IPS-11a (cell line): ENCODE measurements at regions not wholly inside any gene's neighbourhood (a gene's known extent, or its start where the extent isn't known, plus 50 kb on each side); places are given as distances from the start of the nearest gene placed in this dataset.

Experiments
- H3K4me3 ChIP-seq: one replicate; pipeline ENCODE4 v1.5.1; 2013; ENCODE audit warnings: low read depth, low read length, control low read depth

DNA sequence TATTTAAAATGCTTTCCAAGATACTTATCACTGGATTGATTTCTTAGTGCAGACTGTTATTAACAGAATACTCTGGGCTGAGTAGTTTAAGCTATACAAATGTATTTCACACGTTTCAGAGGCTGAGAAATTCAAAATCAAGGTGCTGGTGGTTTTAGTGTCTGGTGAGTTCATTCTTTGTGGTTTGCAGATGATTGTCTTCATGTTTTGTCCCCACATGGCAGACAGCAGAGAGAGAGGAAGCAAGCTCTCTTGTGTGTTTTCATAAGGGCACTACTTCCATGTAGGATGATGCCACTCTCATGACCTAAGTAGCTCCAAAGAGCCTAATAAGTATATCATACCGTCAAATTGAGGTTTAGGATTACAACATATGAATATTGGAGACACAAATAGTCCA, 1348.9 kb upstream of the FLRT2 start:
- no peak overlapping the region for H3K4me3 ChIP-seq

DNA sequence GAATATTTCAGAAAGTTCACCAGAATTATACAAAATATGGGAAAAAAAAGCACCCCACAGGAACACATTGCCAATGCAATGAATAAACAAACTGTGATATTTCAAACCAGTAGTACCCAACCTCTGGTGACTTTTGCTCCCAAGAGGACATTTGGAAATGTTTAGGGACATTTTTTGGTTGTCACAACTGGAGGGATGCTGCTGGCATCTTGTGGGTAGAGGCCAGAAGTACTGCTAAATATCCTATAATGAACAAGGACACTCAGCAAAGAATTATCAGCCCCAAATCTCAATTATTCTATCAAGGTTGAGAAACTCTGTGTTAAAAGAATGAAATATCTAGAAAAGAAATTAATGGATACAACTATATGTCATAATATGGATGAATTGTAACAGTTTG, 1334.4 kb upstream of the FLRT2 start:
- no peak overlapping the region for H3K4me3 ChIP-seq

DNA sequence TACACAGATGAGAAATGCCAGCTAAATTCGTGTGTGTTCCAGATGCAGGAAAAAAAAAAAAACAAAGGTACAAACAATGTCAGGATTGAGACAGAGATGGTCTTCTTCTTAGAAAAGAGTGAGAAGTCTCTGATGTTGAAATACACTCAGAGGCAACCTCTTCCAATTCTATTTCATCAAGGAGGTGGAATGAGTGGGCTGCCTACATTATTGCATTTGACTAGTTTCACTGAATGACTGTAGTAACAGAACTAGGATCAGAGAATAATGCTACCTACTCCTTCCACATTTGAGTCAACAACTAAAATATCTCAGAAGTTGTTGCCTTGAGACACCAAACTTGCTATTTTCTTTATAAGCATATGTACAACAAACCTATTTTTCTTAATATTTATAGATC, 1332.2 kb upstream of the FLRT2 start:
- no peak overlapping the region for H3K4me3 ChIP-seq

DNA sequence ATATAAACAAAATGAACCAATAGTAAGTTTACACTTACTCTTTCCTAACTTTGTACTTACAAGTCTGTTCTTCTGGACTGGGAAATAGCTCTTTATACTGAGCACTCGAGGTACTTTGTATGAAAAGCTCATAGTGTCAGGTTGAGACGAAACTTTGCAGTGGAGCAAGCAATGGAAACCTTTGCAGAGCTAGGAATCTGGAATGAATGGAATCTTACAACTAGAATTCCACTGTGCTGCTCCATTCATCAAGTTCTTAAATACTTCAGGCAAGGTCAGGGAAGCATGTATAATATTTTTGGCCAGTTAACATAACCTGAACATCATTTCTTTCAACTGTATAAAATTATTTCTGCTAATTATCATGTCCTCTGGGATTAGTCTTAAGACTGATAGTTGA, 1327.5 kb upstream of the FLRT2 start:
- no peak overlapping the region for H3K4me3 ChIP-seq

DNA sequence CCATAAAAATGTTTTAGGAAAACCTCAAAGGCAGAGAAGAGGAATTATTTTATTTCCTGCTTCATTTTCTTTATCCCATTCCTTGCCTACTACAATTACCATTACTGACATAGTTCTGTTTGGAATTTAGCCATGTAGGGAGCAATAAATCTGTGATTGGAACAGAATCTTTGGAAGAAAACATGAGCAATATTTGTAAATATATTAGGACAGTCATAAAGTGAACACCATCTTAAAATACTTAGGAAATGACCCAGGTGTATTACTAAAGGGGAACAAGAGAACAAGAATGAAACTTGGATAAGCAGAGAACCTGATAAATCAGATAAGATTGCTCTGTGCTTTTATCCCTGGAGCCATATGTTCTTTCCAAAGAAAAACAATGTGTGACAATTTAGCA, 1326.0 kb upstream of the FLRT2 start:
- H3K4me3 ChIP-seq: no peak overlapping the region

DNA sequence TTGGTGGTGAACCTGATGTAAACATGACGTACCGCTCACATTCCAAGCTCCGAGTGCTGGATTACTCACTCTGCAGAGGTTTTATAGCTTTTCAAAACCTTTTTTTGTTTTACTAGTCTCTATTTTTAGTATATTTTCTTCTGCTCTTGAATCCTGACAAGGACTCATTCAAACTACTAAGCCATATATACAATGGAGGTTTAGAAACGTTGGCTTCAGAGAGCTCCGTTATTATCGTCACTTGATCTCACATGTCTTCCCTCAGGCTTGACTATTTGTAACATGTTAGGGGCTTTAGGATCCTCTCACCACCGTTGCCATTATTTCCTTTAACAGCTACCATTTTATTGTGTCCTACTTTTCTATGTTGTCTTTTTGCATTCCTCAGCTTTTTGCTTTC, 1321.5 kb upstream of the FLRT2 start:
- no peak overlapping the region for H3K4me3 ChIP-seq

DNA sequence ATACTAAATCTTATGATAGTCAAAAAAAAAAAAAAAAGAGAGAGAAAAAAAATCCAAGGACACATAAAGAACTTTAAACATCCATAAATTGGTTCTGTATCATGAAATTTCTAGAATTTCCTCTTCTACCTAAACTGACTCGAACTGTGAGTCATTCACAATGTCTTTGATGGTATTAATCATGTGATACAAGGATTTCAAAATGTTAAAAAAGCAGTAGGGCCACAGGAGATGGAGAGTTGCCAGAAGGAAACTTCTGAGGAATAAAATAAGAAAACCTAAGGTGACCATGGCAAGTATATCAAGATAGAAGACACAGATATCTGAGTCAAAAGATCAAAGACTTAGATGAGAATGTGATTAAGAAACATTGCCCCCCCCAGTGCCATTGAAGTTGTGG, 1320.9 kb upstream of the FLRT2 start:
- no peak overlapping the region for H3K4me3 ChIP-seq

DNA sequence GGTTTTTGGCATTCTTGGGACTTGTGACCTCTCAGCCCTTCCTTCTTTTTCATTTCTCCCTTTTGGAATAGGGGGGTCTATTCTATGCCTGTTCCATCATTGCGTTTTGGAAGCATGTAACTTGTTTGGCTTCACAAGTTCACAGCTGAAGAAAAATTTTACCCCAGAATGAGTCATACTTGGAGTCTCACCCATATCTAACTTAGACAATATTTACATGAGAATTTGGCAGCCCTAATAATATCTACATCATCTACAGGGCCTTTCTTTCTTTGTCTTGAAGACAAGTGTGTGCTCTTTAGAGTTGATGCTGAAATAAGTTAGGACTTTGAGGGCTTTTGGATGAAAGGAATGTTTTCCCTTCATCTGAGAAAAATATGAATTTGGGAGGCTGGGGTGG, 1312.9 kb upstream of the FLRT2 start:
- no peak overlapping the region for H3K4me3 ChIP-seq

DNA sequence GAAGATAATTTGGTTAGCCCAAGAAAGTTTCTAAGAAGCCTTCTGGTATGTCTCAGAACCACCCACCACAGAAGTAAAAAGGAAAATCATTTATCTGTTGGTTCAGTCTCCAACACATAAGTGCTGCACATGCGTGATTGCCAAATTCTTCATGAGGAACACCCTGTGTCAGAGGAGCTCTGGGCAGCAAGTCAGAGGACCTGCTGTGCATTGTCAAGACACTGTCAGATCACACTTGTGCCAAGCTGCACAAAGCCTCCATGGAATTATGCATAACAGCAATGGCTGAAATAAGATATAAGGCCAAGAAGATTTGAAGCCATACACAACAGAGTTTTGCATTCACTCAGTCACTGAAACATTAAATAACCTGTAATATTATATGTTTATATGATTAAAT, 1304.7 kb upstream of the FLRT2 start:
- no peak overlapping the region for H3K4me3 ChIP-seq

DNA sequence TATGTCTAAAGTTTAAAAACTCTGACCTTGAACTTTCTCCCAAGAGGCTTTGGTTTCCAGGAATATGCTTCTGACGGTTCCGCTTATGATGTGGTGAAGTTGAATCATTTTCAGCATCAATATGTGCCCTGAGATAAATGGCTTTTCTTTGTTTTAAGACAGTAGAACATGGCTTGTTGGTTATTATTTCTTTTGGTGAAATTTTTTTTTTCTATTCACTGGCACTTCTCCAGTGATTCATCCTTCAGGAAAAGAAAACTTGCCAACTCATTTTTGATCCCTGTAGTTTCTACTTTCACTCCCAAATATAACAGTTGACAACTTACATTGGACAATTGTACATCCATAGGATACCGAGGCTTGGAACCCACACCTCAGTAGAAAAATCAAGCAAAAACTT, 1301.2 kb upstream of the FLRT2 start:
- no peak overlapping the region for H3K4me3 ChIP-seq

DNA sequence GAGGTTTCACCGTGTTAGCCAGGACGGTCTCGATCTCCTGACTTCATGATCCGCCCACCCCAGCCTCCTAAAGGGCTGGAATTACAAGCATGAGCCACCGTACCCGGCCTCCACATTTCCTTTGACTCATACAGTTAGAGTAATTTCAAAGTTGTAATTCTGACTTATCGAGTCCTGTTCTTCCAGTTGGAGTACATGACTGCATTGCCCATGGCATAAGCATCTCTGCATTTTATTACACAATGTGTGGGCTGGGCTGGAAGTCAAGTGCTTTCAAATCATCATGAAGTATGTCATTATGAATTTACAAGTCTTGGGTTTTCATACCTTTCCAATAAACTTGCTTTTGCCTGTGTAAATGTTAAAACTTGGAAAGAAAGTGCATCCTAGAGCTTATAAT, 1295.7 kb upstream of the FLRT2 start:
- no peak overlapping the region for H3K4me3 ChIP-seq

DNA sequence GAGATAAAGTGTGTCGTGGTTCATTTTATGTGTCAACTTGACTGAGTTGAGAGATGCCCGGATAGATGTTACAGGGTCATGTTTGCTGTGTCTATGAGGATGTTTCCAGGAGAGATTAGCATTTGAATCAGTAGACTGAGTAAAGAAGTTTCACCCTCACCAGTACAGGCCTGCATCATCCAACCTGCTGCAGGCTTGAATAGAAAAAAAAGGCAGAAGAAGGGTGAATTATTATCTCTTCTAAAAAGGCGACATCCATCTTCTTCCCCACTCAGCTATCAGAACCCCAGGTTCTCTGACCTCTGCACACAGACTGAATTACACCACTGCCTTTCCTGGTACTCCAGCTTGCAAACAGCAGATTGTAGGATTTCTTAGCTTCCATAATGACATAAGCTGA, 1293.7 kb upstream of the FLRT2 start:
- H3K4me3 ChIP-seq: no peak overlapping the region

DNA sequence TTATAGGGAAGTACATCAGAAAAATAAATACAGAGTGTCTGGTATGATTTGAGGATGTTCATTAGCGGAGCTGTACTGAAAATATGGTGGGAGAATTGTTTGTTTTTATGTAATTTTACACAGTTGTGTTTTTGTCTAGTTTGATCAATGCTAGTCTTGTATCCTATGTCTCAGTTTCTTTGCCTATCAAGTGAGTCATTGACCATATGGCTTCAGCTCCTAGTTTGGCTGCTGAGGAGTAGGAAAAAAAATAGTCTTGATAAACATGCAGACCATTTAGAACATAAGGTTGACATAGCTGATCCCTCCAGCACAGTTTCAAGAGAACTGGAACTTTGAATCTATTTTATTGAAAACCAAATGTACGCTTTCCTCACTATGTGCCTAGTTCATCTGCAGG, 1292.1 kb upstream of the FLRT2 start:
- no peak overlapping the region for H3K4me3 ChIP-seq

DNA sequence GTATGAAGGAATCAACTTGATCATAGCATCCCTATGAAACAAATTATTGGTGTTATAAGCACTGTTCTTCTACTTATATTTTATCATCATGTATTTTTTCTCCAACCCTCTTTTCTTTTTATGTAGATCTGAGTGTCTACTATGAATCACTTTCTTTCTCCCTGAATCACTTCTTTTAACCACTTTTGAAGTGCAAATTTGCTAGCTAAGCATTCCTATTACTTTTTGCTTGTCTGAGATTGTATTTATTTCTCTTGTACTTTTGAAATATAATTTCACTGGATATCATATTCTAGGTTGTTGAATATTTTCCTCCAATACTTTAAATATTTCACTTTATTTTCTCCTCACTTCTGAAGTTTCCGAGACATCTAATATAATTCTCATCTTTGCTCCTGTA, 1282.3 kb upstream of the FLRT2 start:
- H3K4me3 ChIP-seq: no peak overlapping the region

DNA sequence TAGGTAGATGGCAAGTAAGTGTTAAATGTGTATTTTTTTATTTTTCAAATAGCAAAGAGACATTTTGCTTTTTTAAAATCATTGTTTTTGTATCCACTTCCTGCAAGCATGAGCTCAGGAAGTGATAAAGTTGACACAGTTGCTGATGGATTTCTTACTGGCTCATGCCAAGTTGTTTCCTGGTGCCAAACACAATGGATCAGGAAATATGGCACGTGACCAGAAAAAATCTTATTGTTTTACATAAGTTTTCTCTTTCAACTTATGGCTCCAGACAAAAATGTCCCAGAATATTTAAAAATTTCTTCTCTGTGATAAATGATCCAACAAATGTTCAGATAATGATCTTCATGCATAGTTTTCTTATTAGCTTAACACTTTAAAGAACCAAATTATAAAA, 1279.1 kb upstream of the FLRT2 start:
- no peak overlapping the region for H3K4me3 ChIP-seq

DNA sequence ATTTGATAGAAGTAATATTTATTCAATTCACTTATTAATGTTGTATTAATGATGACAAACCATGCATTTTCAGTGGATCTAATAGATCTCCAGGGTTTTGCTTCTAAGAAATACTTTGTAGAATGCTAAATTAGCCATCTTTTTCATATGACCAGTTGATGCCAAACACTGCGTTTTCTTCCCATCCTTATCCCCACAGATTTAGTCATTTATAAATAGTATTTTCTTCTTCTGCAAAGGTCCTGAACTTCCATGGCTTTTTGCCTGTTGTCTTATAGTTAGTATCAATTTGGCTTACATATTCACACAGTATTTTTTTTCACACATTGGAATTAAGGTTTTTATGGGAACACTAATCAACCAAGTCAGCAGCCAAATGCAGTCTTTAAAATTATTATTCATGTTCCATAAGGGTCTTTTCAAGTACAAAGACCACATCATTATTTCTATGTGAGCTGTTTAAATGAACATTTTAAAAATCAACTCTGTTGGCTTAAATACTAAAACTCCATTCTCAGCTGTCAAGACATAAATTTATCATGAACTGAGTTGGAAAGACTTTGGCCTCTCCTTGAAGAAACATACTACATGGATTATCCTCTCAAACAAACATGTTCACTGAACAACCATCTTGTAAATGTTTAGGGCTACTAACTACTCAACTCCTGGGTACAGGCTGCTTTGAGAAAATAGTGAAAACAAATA, 1278.4 kb upstream of the FLRT2 start:
- H3K4me3 ChIP-seq: no peak overlapping the region

DNA sequence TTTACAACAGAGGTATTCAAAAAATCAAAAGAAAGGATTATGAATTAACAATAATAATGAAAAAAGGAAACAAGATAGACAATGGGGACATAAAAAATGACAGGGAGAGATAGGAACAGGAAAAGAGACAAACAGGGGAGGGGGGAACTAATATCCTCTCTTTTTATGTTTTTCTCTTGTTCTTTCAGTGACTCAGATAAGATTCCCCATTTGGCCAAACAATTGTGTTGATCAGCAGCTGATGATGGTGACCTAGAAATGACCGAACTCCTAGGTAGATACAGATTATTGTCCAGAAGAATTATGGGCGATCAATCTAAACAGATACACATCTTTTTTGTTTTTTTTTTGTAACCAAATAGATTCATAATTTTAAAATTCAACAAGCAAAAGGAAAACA, 1277.2 kb upstream of the FLRT2 start:
- H3K4me3 ChIP-seq: no peak overlapping the region

DNA sequence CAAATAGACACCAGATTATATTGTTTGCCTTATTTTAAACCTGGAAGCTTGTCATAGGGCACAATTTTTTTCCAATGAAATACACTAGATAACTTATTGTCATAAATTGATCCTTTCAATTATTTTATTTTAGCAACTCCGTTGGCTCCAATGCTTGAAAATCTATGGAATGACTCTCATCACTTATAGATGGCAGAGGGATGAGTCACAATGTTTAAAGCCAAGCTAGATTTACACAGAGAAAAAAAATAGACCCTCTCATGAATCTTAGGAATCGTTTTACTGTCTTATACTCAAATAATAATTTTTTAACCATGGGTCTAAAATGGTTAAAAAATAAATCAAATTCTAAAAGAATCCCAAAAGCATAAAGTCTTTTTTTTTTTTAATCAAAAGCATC, 1276.6 kb upstream of the FLRT2 start:
- H3K4me3 ChIP-seq: no peak overlapping the region

DNA sequence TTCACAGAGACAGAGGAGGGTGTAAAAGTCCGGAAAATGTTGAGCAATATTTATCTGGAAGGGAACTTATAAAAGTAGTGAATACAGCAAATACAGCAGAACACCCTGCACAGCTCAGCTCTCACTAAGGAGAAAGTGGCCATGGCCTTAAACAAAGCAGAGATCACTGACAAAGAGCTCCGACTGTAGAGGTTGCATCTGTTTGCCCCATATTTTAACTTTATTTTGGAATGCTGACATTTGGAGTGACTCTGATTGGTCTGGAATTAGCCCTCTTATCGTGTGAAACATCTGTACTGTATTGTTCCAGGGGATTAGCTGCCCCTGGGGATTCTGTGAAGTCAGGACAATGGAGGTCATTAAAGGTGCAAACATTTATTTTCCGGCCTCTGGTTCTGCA, 1275.7 kb upstream of the FLRT2 start:
- no peak overlapping the region for H3K4me3 ChIP-seq

DNA sequence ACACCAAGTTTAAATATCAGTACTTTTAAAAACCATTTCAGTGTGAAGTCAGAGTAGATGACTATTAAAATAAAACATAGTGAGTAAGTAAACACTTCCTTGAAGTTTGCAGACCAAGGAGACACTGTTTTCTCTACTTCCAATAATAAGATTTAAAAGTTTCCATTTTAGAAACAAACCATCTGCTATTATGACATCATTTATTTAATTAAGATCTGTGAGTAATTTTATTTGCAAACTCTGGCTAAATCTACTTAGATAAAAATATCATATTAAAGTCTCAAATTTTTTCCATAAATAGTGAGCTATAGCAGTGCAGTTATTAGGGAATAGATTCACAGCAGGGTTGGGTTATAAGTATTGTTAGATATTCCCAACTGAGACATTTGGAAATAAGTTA, 1267.0 kb upstream of the FLRT2 start:
- no peak overlapping the region for H3K4me3 ChIP-seq

DNA sequence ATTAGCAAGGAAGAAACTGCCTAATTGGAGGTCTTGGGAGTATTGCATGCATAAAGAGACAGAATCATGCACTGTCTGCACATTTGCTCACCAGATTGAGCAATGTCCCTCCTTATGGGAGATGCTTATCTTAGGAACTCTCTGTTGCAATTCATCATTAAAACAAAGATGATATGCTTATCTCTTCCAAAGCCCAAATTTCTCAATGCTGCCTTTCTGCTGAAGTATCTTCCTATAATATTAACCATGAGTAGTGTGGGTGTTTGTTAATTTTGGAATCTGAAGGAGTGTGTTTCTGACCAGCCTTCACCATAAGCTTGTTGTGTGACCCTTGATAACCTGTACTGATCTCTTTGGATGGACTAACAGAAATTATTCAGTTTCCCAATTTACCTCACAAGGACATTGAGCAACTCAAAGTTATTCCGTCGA, 1257.6 kb upstream of the FLRT2 start:
- H3K4me3 ChIP-seq: no peak overlapping the region

DNA sequence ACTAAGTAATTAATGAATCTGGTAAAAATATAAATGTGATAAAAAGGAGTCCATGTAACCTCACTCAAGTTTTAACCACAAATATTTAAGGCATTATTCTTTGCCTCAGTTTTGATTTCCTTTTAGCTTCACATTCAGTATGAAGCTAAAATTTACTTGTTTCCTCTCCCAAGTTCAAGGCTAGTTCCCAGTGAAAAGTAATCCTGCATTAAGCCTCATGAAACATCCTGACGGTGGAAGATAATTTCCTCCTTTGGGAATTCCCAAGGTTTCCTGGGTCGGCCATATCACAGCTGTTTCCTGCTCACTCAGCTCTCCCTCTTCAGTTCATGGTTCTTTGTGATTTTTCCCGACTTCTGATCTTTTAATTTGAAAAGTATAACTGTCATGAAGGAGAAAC, 1256.8 kb upstream of the FLRT2 start:
- no peak overlapping the region for H3K4me3 ChIP-seq

DNA sequence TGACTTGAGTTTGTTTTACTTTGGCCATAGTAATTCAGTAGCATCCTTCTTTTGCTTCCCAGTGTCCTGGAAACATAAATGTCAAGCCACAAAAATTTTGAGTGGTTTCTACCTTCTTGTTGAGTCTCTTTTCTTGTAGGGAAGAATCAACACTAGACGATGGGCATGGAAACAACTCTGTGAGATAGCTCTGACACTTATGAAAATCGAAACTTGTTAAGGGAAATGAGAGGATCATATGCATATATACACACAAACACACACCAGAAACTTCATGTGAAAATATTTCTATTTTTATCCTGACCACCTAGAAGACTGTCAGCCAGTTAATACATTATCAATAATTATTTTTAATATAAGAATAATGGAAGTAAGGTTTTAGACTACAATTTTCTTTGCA, 1247.3 kb upstream of the FLRT2 start:
- no peak overlapping the region for H3K4me3 ChIP-seq

DNA sequence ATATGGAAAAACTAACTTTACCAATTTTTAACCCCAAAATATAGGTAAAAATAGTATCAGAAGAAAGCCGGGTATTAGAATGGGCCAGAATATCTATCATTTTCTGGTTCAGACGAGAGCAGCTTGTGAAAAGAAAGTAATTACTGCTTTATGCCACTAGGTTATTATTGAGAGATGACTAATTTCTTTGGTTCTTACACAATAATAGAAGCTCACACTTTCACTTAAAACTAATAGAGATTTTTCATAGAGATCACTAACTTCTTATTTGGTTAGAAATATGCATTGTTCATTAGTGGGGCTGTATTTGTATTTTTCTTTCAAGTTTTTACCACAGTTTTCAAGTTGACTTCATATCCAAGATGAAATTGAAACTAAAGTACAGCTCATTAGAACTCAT, 1241.2 kb upstream of the FLRT2 start:
- no peak overlapping the region for H3K4me3 ChIP-seq
